Fibroblast of lung (primary cell): ENCODE measurements at regions not wholly inside any gene's neighbourhood (a gene's known extent, or its start where the extent isn't known, plus 50 kb on each side); places are given as distances from the start of the nearest gene placed in this dataset.

ENCODE experiments used
- CTCF ChIP-seq, 2 donors: IDR thresholded peaks in 1 of 2; conservative IDR thresholded peaks in 1 of 2; 1 replicate in 1 of 2; 2 replicates in 1 of 2; pipeline ENCODE4 v1.5.1; 2011 to 2012; ENCODE audit warnings: low read length in 2 of 2, control low read depth in 1 of 2, inconsistent platforms in 1 of 2, low read depth in 1 of 2, mild to moderate bottlenecking in 1 of 2
- EZH2 ChIP-seq: IDR thresholded peaks from 2 replicates; pipeline ENCODE4 v1.5.1; 2012; ENCODE audit warnings: low read length, control low read depth, mild to moderate bottlenecking; ENCODE audit errors: missing control alignments

GRCh38 chr3:118803096-118803476 lies 231.6 kb downstream of the IGSF11 start:
- TF ChIP-seq CTCF (conservative IDR thresholded peaks at IDR 0.05 in 1 of 2, IDR thresholded peaks at IDR 0.05 in 1 of 2; ENCODE audit: low read depth in 1 of 2, low read length in 2 of 2) (no peak), EZH2 (no peak)
